ENCODE measurements at regions not wholly inside any gene's neighbourhood (a gene's known extent, or its start where the extent isn't known, plus 50 kb on each side); places are given as distances from the start of the nearest gene placed in this dataset.

- Histone ChIP-seq H3K4me3 (replicated peaks; ENCODE audit: low read depth, low read length) (no peak overlapping the region), H3K36me3 (ENCODE audit: control insufficient read depth, insufficient read depth, low read length) (no peaks in the 10 kb centered on the region), H3K27me3 (replicated peaks; ENCODE audit: control insufficient read depth, insufficient read depth, low read length) (no peaks in the 10 kb centered on the region)
- DNase-seq (ENCODE audit: extremely low read depth, insufficient read length) = no peak
- TF ChIP-seq CTCF (IDR thresholded peaks at IDR 0.05; ENCODE audit: insufficient read depth, low read length, poor library complexity, severe bottlenecking) = no peak
Observed at GRCh38 chr3:35215525-35216500, 423.5 kb upstream of the ARPP21 start.

- no peak for DNase-seq (ENCODE audit: extremely low read depth, insufficient read length)
- TF ChIP-seq CTCF (IDR thresholded peaks at IDR 0.05; ENCODE audit: insufficient read depth, low read length, poor library complexity, severe bottlenecking) = no peak
- H3K36me3 ChIP-seq (ENCODE audit: control insufficient read depth, insufficient read depth, low read length) = no peaks in the 10 kb centered on the region
- no peak overlapping the region for H3K4me3 ChIP-seq (replicated peaks; ENCODE audit: low read depth, low read length)
- H3K27me3 ChIP-seq (replicated peaks; ENCODE audit: control insufficient read depth, insufficient read depth, low read length) = no peaks in the 10 kb centered on the region
Observed at GRCh38 chr3:35216501-35217266, 422.6 kb upstream of the ARPP21 start.

- Histone ChIP-seq H3K27me3 (replicated peaks; ENCODE audit: control insufficient read depth, insufficient read depth, low read length) (no peaks in the 10 kb centered on the region), H3K36me3 (ENCODE audit: control insufficient read depth, insufficient read depth, low read length) (no peaks in the 10 kb centered on the region), H3K4me3 (replicated peaks; ENCODE audit: low read depth, low read length) (no peak overlapping the region)
- TF ChIP-seq CTCF (IDR thresholded peaks at IDR 0.05; ENCODE audit: insufficient read depth, low read length, poor library complexity, severe bottlenecking) = no peak
- DNase-seq (ENCODE audit: extremely low read depth, insufficient read length) = no peak
Observed at GRCh38 chr3:35223632-35224394, 415.5 kb upstream of the ARPP21 start.

GRCh38 chr3:35224565-35225295, 414.6 kb upstream of the ARPP21 start:
- H3K36me3 ChIP-seq (ENCODE audit: control insufficient read depth, insufficient read depth, low read length) = no peaks in the 10 kb centered on the region
- TF ChIP-seq CTCF (IDR thresholded peaks at IDR 0.05; ENCODE audit: insufficient read depth, low read length, poor library complexity, severe bottlenecking) = no peak
- DNase-seq (ENCODE audit: extremely low read depth, insufficient read length) = no peak
- H3K4me3 ChIP-seq (replicated peaks; ENCODE audit: low read depth, low read length) = no peak overlapping the region
- no peaks in the 10 kb centered on the region for H3K27me3 ChIP-seq (replicated peaks; ENCODE audit: control insufficient read depth, insufficient read depth, low read length)

- DNase-seq (ENCODE audit: extremely low read depth, insufficient read length) = no peak
- H3K4me3 ChIP-seq (replicated peaks; ENCODE audit: low read depth, low read length) = no peak overlapping the region
- no peaks in the 10 kb centered on the region for H3K27me3 ChIP-seq (replicated peaks; ENCODE audit: control insufficient read depth, insufficient read depth, low read length)
- H3K36me3 ChIP-seq (ENCODE audit: control insufficient read depth, insufficient read depth, low read length) = no peaks in the 10 kb centered on the region
- TF ChIP-seq CTCF (IDR thresholded peaks at IDR 0.05; ENCODE audit: insufficient read depth, low read length, poor library complexity, severe bottlenecking) = no peak
Observed at GRCh38 chr3:35241236-35241635, 398.1 kb upstream of the ARPP21 start.

All from GM06990 (cell line).